PC-3 (cell line): ENCODE measurements at regions not wholly inside any gene's neighbourhood (a gene's known extent, or its start where the extent isn't known, plus 50 kb on each side); places are given as distances from the start of the nearest gene placed in this dataset.

Experiments
- ATAC-seq: fragments of 200-7000 bp; cut with Tn5 transposase; 2 replicates; pipeline ENCODE4 v1.9.1; 2020; ENCODE audit warnings: mild to moderate bottlenecking, moderate library complexity
- BruUV-seq: library from RNA; stranded (reverse); fragments of 400-500 nt; replicated peaks from 2 replicates; lab custom pipeline; 2021; lab: Mats Ljungman, UMichigan
- CTCF ChIA-PET: fragments of 300-600 bp; sonication (Branson Sonifier 250); formaldehyde crosslinking; loops from one replicate; lab custom pipeline; 2022; ENCODE audit warnings: antibody characterized with exemption; lab: Charles Lee
- POLR2A ChIA-PET: fragments of 300-600 bp; sonication (Branson Sonifier 250); formaldehyde crosslinking; loops from one replicate; lab custom pipeline; 2022; ENCODE audit warnings: antibody characterized with exemption; ENCODE audit not compliant: unreplicated experiment; lab: Charles Lee
- DNase-seq: peaks from one replicate; pipeline ENCODE4 v3.0.0-alpha.2; 2015
- H2AFZ ChIP-seq: fragments of 300-600 bp; sonication (generic); 2 replicates; pipeline ENCODE4 v1.6.0; 2016; ENCODE audit warnings: antibody characterized with exemption, low read length
- H3F3A ChIP-seq: fragments of 300-600 bp; sonication (generic); one replicate; pipeline ENCODE4 v1.6.0; 2017; ENCODE audit warnings: antibody characterized with exemption, low read length, control low read depth, mild to moderate bottlenecking; ENCODE audit not compliant: unreplicated experiment
- H3K27ac ChIP-seq: fragments of 300-600 bp; sonication (generic); 2 replicates; pipeline ENCODE4 v1.5.1; 2016; ENCODE audit warnings: mild to moderate bottlenecking, low read length
- H3K27me3 ChIP-seq: fragments of 300-600 bp; sonication (generic); 2 replicates; pipeline ENCODE4 v1.6.1; 2016; ENCODE audit warnings: low read length, mixed read lengths
- H3K36me3 ChIP-seq: fragments of 300-600 bp; sonication (generic); 2 replicates; pipeline ENCODE4 v1.6.1; 2016; ENCODE audit warnings: low read depth, mixed run types, low read length, mixed read lengths
- H3K4me1 ChIP-seq: fragments of 300-600 bp; sonication (generic); 2 replicates; pipeline ENCODE4 v1.5.1; 2016; ENCODE audit warnings: low read length; ENCODE audit not compliant: insufficient read depth
- H3K4me2 ChIP-seq: fragments of 300-600 bp; sonication (generic); 2 replicates; pipeline ENCODE4 v1.6.0; 2016; ENCODE audit warnings: low read length
- H3K4me3 ChIP-seq: fragments of 300-600 bp; sonication (generic); 2 replicates; pipeline ENCODE4 v1.5.1; 2016; ENCODE audit warnings: mild to moderate bottlenecking, low read length, mixed read lengths
- H3K79me2 ChIP-seq: fragments of 300-600 bp; sonication (generic); 2 replicates; pipeline ENCODE4 v1.6.1; 2017; ENCODE audit warnings: low read length, mixed read lengths
- H3K9ac ChIP-seq: fragments of 300-600 bp; sonication (generic); 2 replicates; pipeline ENCODE4 v1.6.0; 2016; ENCODE audit warnings: mild to moderate bottlenecking, low read length
- H3K9me2 ChIP-seq: fragments of 300-600 bp; sonication (generic); replicated peaks from 2 replicates; pipeline ENCODE4 v1.6.1; 2016; ENCODE audit warnings: mixed run types, low read length, mixed read lengths
- H3K9me3 ChIP-seq: fragments of 300-600 bp; sonication (generic); 2 replicates; pipeline ENCODE4 v1.6.1; 2016; ENCODE audit warnings: low read length, mixed read lengths
- H4K20me1 ChIP-seq: fragments of 300-600 bp; sonication (generic); 2 replicates; pipeline ENCODE4 v1.6.1; 2016; ENCODE audit warnings: low read length, mixed read lengths
- CTCF ChIP-seq: fragments of 300-600 bp; sonication (generic); conservative IDR thresholded peaks from 2 replicates; pipeline ENCODE4 v1.5.1; 2017; ENCODE audit warnings: antibody characterized with exemption, low read depth, mild to moderate bottlenecking, low read length
- EZH2 ChIP-seq: fragments of 300-600 bp; sonication (generic); IDR thresholded peaks from one replicate; pipeline ENCODE4 v1.6.1; 2017; ENCODE audit warnings: antibody characterized with exemption, mild to moderate bottlenecking, low read length; ENCODE audit not compliant: unreplicated experiment
- EZH2phosphoT487 ChIP-seq: fragments of 300-600 bp; sonication (generic); IDR thresholded peaks from 2 replicates; pipeline ENCODE4 v1.6.1; 2018; ENCODE audit warnings: mild to moderate bottlenecking, antibody characterized with exemption, low read length, borderline replicate concordance
- intact Hi-C: fragments of 100-400 bp; cut with micrococcal nuclease; formaldehyde crosslinking; loops from 2 replicates; pipeline ENCODE4 v1.9.0; 2023

- intact Hi-C loops, result no loop called here
- ChIA-PET POLR2A (no interaction called here), CTCF (interaction anchor here (0.6 kb wide), 1 partner anchor 127 kb away, joined by 3 read pairs; no protein-coding TSS in a partner anchor)
- DNase-seq (no peak), ATAC-seq (no peak)
- H3K4me3 ChIP-seq, result no peak overlapping the region
- H3K9ac ChIP-seq, result no peak overlapping the region
- TF ChIP-seq EZH2phosphoT487 (no peak), CTCF (no peak), EZH2 (no peak)
- H3K27me3 ChIP-seq, result peaks cover 57% of the 10 kb centered on the region
- H3K9me2 ChIP-seq, result no peaks in the 10 kb centered on the region
- no peaks in the 10 kb centered on the region for H3F3A ChIP-seq
- no peaks in the 10 kb centered on the region for H3K36me3 ChIP-seq
- no peaks in the 10 kb centered on the region for H4K20me1 ChIP-seq
- H3K27ac ChIP-seq, result no peak overlapping the region
- no peaks in the 10 kb centered on the region for H3K4me1 ChIP-seq
- no peaks in the 10 kb centered on the region for H3K9me3 ChIP-seq
- H3K4me2 ChIP-seq, result no peak overlapping the region
- no peaks in the 10 kb centered on the region for H3K79me2 ChIP-seq
- BruUV-seq, result no TSS peak
- H2AFZ ChIP-seq, result no peak overlapping the region
Observed at GRCh38 chr1:119312500-119312899, 56.1 kb upstream of the HAO2 start.

GRCh38 chr1:119314001-119314796 is 54.4 kb upstream of the HAO2 start:
- intact Hi-C loops, result no loop called here
- BruUV-seq, result no TSS peak
- DNase-seq (no peak), ATAC-seq (no peak)
- peaks cover 50% of the 10 kb centered on the region for H3K27me3 ChIP-seq
- ChIA-PET POLR2A (no interaction called here), CTCF (no interaction called here)
- H3K27ac ChIP-seq, result no peak overlapping the region
- no peaks in the 10 kb centered on the region for H4K20me1 ChIP-seq
- no peaks in the 10 kb centered on the region for H3K36me3 ChIP-seq
- no peaks in the 10 kb centered on the region for H3F3A ChIP-seq
- no peak overlapping the region for H3K9ac ChIP-seq
- no peaks in the 10 kb centered on the region for H3K9me3 ChIP-seq
- no peaks in the 10 kb centered on the region for H3K9me2 ChIP-seq
- no peak overlapping the region for H3K4me2 ChIP-seq
- H2AFZ ChIP-seq, result no peak overlapping the region
- no peak for TF ChIP-seq EZH2phosphoT487
- no peak for TF ChIP-seq EZH2
- TF ChIP-seq CTCF, result no peak
- H3K4me1 ChIP-seq, result no peaks in the 10 kb centered on the region
- no peaks in the 10 kb centered on the region for H3K79me2 ChIP-seq
- H3K4me3 ChIP-seq, result no peak overlapping the region

- Histone ChIP-seq H3K4me3 (no peak overlapping the region), H3K27me3 (peaks cover 34% of the 10 kb centered on the region; the same call in 1 of the 2 replicates), H3K79me2 (no peaks in the 10 kb centered on the region), H3K4me2 (no peak overlapping the region), H3K9me2 (no peaks in the 10 kb centered on the region), H3F3A (no peaks in the 10 kb centered on the region), H3K9me3 (no peaks in the 10 kb centered on the region), H3K27ac (no peak overlapping the region), H3K36me3 (no peaks in the 10 kb centered on the region), H2AFZ (no peak overlapping the region), H4K20me1 (no peaks in the 10 kb centered on the region), H3K9ac (no peak overlapping the region), H3K4me1 (no peaks in the 10 kb centered on the region)
- ATAC-seq (peak; percentile 22; the same call in 1 of the 2 replicates), DNase-seq (peak; percentile 21)
- TF ChIP-seq EZH2phosphoT487 (no peak), CTCF (peak; percentile 62), EZH2 (no peak)
- ChIA-PET POLR2A (no interaction called here), CTCF (no interaction called here)
- no TSS peak for BruUV-seq
- intact Hi-C loops, result no loop called here
Observed at GRCh38 chr1:119316870-119317416, 51.6 kb upstream of the HAO2 start.
